ENCODE measurements at regions not wholly inside any gene's neighbourhood (a gene's known extent, or its start where the extent isn't known, plus 50 kb on each side); places are given as distances from the start of the nearest gene placed in this dataset.

- peak in 2 of 7 donors; percentile 16 to 62 for DNase-seq
- TF ChIP-seq POLR2A (IDR thresholded peaks at IDR 0.05) (no peak), CTCF (IDR thresholded peaks at IDR 0.05) (peak in 3 of 6 experiments; percentile 12 to 34 (median 30))
- WGBS, 4 donors: 49 to 51% (median 50%) methylated on average over 12 of the region's 12 CpGs
- intact Hi-C loops (cut with DNase I): no loop called here
- H3K27me3 ChIP-seq: no peaks in the 10 kb centered on the region
- no peak overlapping the region for H3K27ac ChIP-seq
- H3K4me3 ChIP-seq: no peak overlapping the region
- H3K36me3 ChIP-seq (replicated peaks in 1 of 2): no peaks in the 10 kb centered on the region
- H3K4me1 ChIP-seq (replicated peaks in 1 of 2): no peaks in the 10 kb centered on the region
- no peaks in the 10 kb centered on the region for H3K9me3 ChIP-seq (replicated peaks in 1 of 3)
These were observed 601.2 kb upstream of the ARID1B start for GRCh38 chr6:156175971-156176421.

GRCh38 chr6:156175433-156175832, 601.7 kb upstream of the ARID1B start:
- Histone ChIP-seq H3K9me3 (replicated peaks in 1 of 3) (no peaks in the 10 kb centered on the region), H3K4me3 (no peak overlapping the region), H3K27ac (no peak overlapping the region), H3K27me3 (no peaks in the 10 kb centered on the region), H3K36me3 (replicated peaks in 1 of 2) (no peaks in the 10 kb centered on the region), H3K4me1 (replicated peaks in 1 of 2) (no peaks in the 10 kb centered on the region)
- no peak for DNase-seq
- TF ChIP-seq POLR2A (IDR thresholded peaks at IDR 0.05) (no peak), CTCF (IDR thresholded peaks at IDR 0.05) (no peak)
- WGBS, 4 donors: 51 to 85% (median 67%) methylated on average over 2 to 3 of the region's 3 CpGs
- intact Hi-C loops (cut with DNase I): no loop called here

- Histone ChIP-seq H3K36me3 (replicated peaks in 1 of 2) (no peaks in the 10 kb centered on the region), H3K4me1 (replicated peaks in 1 of 2) (no peaks in the 10 kb centered on the region), H3K9me3 (replicated peaks in 1 of 3) (no peaks in the 10 kb centered on the region), H3K4me3 (no peak overlapping the region), H3K27ac (no peak overlapping the region), H3K27me3 (no peaks in the 10 kb centered on the region)
- intact Hi-C loops (cut with DNase I): no loop called here
- TF ChIP-seq POLR2A (IDR thresholded peaks at IDR 0.05) (no peak), CTCF (IDR thresholded peaks at IDR 0.05) (no peak)
- WGBS, 4 donors: 83 to 90% (median 89%) methylated on average over 11 of the region's 11 CpGs
- DNase-seq: no peak
These were observed 602.9 kb upstream of the ARID1B start for GRCh38 chr6:156174031-156174890.

GRCh38 chr6:156169371-156169770, 607.8 kb upstream of the ARID1B start:
- Histone ChIP-seq H3K9me3 (replicated peaks in 1 of 3) (no peaks in the 10 kb centered on the region), H3K4me3 (no peak overlapping the region), H3K4me1 (replicated peaks in 1 of 2) (peaks cover 0 to 5% of the 10 kb centered on the region in 2 donors), H3K36me3 (replicated peaks in 1 of 2) (no peaks in the 10 kb centered on the region), H3K27me3 (no peaks in the 10 kb centered on the region), H3K27ac (no peak overlapping the region)
- 44 to 91% (median 58%) methylated on average over 1 of the region's 1 CpG for WGBS, 4 donors
- TF ChIP-seq POLR2A (IDR thresholded peaks at IDR 0.05) (no peak), CTCF (IDR thresholded peaks at IDR 0.05) (no peak)
- no peak for DNase-seq
- intact Hi-C loops (cut with DNase I): no loop called here
